GM23338 (cell line): ENCODE measurements at regions not wholly inside any gene's neighbourhood (a gene's known extent, or its start where the extent isn't known, plus 50 kb on each side); places are given as distances from the start of the nearest gene placed in this dataset.

ENCODE experiments used
- CTCF ChIP-seq, 2 experiments: fragments of 200-600 bp in 1 of 2; sonication (generic) in 1 of 2; conservative IDR thresholded peaks; 2 replicates each; pipeline versions ENCODE4 v1.5.1 to v1.6.1; 2016 to 2017; ENCODE audit warnings: antibody characterized with exemption in 2 of 2, low read depth in 2 of 2, mild to moderate bottlenecking in 2 of 2, moderate library complexity in 1 of 2
- ETS1 ChIP-seq: IDR thresholded peaks from 2 replicates; pipeline ENCODE4 v1.6.1; 2016; ENCODE audit warnings: antibody characterized with exemption
- EZH2 ChIP-seq: fragments of 200-600 bp; sonication (generic); IDR thresholded peaks from one replicate; pipeline ENCODE4 v1.8.0; 2017; ENCODE audit warnings: antibody characterized with exemption, mild to moderate bottlenecking, low read depth; ENCODE audit not compliant: unreplicated experiment
- EZH2phosphoT487 ChIP-seq: fragments of 200-600 bp; sonication (generic); IDR thresholded peaks from one replicate; pipeline ENCODE4 v1.8.1; 2018; ENCODE audit warnings: antibody characterized with exemption; ENCODE audit not compliant: unreplicated experiment
- POLR2AphosphoS5 ChIP-seq: IDR thresholded peaks from 2 replicates; pipeline ENCODE4 v1.6.1; 2016; ENCODE audit warnings: antibody characterized with exemption, low read depth
- REST ChIP-seq: IDR thresholded peaks from one replicate; pipeline ENCODE4 v1.6.1; 2018; ENCODE audit warnings: antibody characterized with exemption; ENCODE audit not compliant: unreplicated experiment
- ZNF462 ChIP-seq: fragments of 250-450 bp; sonication (Bioruptor Pico); IDR thresholded peaks from 2 replicates; pipeline ENCODE4 v1.5.0; 2020; ENCODE audit warnings: mild to moderate bottlenecking, moderate library complexity

GRCh38 chr16:64403352-64403751 is 718.5 kb downstream of the CDH11 start:
- no peak for TF ChIP-seq EZH2phosphoT487
- TF ChIP-seq CTCF (conservative IDR thresholded peaks at IDR 0.05; ENCODE audit: low read depth in 2 of 2): no peak
- no peak for TF ChIP-seq POLR2AphosphoS5
- no peak for TF ChIP-seq EZH2
- TF ChIP-seq REST: no peak
- no peak for TF ChIP-seq ETS1
- TF ChIP-seq ZNF462 (CRISPR knock-in tag): no peak
